ENCODE measurements at regions not wholly inside any gene's neighbourhood (a gene's known extent, or its start where the extent isn't known, plus 50 kb on each side); places are given as distances from the start of the nearest gene placed in this dataset.

DNA sequence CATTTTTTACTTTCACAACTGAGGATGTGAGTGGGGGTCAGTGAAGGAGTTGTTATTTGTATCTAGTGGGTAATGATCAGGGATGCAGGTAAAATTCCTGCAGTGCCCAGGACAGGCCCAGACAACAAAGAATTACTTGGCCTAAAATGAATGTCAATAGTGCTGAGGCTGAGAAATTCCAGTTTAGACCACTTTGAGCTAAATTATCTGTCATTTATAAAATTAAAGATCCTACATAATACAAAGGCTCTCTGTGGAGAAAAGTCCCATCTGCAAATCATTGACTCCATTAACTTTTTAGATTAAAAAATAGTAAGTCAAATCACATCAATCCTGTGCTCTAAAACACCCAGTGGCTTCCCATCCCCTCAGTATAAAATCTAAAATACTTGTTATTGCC, 130.7 kb upstream of the COL11A1 start:
- Histone ChIP-seq H3K27me3 (ENCODE audit: insufficient read depth, low read length) (no peaks in the 10 kb centered on the region), H2BK120ac (ENCODE audit: insufficient read depth, low read length, poor library complexity) (no peak overlapping the region), H3K23ac (ENCODE audit: low read length) (no peak overlapping the region), H3K9ac (ENCODE audit: low read length) (no peak overlapping the region), H4K8ac (ENCODE audit: low read depth, low read length) (no peak overlapping the region), H2BK5ac (ENCODE audit: low read depth, low read length, poor library complexity) (no peak overlapping the region), H3K4me2 (ENCODE audit: low read length) (no peak overlapping the region), H4K91ac (ENCODE audit: low read depth, low read length) (no peak overlapping the region), H3K18ac (ENCODE audit: low read length) (no peak overlapping the region), H2AK5ac (ENCODE audit: low read length) (no peak overlapping the region), H3K9me3 (ENCODE audit: insufficient read depth, low read depth, low read length) (no peaks in the 10 kb centered on the region), H3K4ac (ENCODE audit: low read depth, low read length) (no peak overlapping the region), H2AFZ (ENCODE audit: insufficient read depth, low read length, poor library complexity) (no peak overlapping the region), H3K79me2 (ENCODE audit: control insufficient read depth, insufficient read depth, low read length, poor library complexity) (no peaks in the 10 kb centered on the region), H3K79me1 (ENCODE audit: low read length) (no peaks in the 10 kb centered on the region), H3K4me1 (ENCODE audit: control insufficient read depth in 1 of 2, insufficient read depth in 2 of 2, low read length in 2 of 2) (no peaks in the 10 kb centered on the region), H4K12ac (ENCODE audit: low read depth, low read length) (no peak overlapping the region), H3K14ac (ENCODE audit: low read length) (no peak overlapping the region), H3K27ac (ENCODE audit: low read depth, low read length) (no peak overlapping the region), H3K4me3 (ENCODE audit: low read depth, low read length) (no peak overlapping the region), H2BK12ac (ENCODE audit: low read length) (no peak overlapping the region), H3K36me3 (ENCODE audit: control insufficient read depth in 1 of 2, insufficient read depth in 2 of 2, low read length in 2 of 2) (no peaks in the 10 kb centered on the region)
- DNase-seq, result no peak

DNA sequence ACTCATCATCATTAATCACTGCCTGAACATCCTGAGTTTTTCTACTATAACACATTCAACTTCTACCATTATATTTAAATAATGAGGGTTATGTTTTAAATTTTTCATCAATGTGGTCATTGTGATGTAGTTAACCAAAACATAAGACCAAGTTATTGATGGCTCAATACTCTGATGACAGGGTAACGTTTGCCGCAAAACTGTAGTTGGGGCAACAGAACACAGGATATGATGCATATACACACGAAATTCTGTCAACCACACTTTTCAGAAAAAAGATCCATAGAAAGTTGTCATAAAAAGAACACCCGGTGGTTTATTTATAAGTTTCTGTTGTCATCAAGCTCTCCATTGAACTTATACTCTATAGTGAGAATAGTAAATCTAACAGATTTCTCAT, 121.7 kb upstream of the COL11A1 start:
- Histone ChIP-seq H3K79me2 (ENCODE audit: control insufficient read depth, insufficient read depth, low read length, poor library complexity) (no peaks in the 10 kb centered on the region), H2BK5ac (ENCODE audit: low read depth, low read length, poor library complexity) (no peak overlapping the region), H3K36me3 (ENCODE audit: control insufficient read depth in 1 of 2, insufficient read depth in 2 of 2, low read length in 2 of 2) (no peaks in the 10 kb centered on the region), H3K27me3 (ENCODE audit: insufficient read depth, low read length) (no peaks in the 10 kb centered on the region), H3K4ac (ENCODE audit: low read depth, low read length) (no peak overlapping the region), H3K18ac (ENCODE audit: low read length) (no peak overlapping the region), H4K91ac (ENCODE audit: low read depth, low read length) (no peak overlapping the region), H4K8ac (ENCODE audit: low read depth, low read length) (no peak overlapping the region), H4K12ac (ENCODE audit: low read depth, low read length) (no peak overlapping the region), H2AFZ (ENCODE audit: insufficient read depth, low read length, poor library complexity) (no peak overlapping the region), H3K9me3 (ENCODE audit: insufficient read depth, low read depth, low read length) (no peaks in the 10 kb centered on the region), H3K4me3 (ENCODE audit: low read depth, low read length) (no peak overlapping the region), H3K9ac (ENCODE audit: low read length) (no peak overlapping the region), H3K14ac (ENCODE audit: low read length) (no peak overlapping the region), H2BK12ac (ENCODE audit: low read length) (no peak overlapping the region), H3K4me1 (ENCODE audit: control insufficient read depth in 1 of 2, insufficient read depth in 2 of 2, low read length in 2 of 2) (no peaks in the 10 kb centered on the region), H2BK120ac (ENCODE audit: insufficient read depth, low read length, poor library complexity) (no peak overlapping the region), H2AK5ac (ENCODE audit: low read length) (no peak overlapping the region), H3K79me1 (ENCODE audit: low read length) (no peaks in the 10 kb centered on the region), H3K23ac (ENCODE audit: low read length) (no peak overlapping the region), H3K27ac (ENCODE audit: low read depth, low read length) (no peak overlapping the region), H3K4me2 (ENCODE audit: low read length) (no peak overlapping the region)
- no CpG with 5 or more reads among the region's 4 CpGs for WGBS (ENCODE audit: extremely low coverage, insufficient coverage, insufficient read length)
- no peak for DNase-seq

DNA sequence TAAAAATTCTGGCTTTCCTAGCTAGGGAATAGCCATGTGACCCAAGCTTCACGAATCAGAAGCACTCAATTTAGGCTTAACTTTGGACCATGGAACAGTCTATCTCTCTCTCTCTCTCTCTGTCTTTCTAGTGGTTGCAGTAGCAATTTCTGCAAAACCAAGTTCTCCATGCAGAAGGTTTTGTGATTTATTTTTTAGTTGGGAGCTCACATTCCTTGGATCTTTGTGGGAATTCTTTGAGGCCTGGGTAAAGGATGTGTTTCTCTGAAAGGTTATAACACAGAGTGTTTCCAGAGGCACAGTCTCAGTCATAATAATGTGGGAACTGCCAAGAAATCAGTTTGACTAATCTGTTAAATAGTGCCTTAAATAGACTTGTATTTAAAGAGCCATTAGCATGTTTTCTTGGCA, 112.3 kb upstream of the COL11A1 start:
- no peak overlapping the region for H2BK12ac ChIP-seq (ENCODE audit: low read length)
- H2AK5ac ChIP-seq (ENCODE audit: low read length), result no peak overlapping the region
- no peak overlapping the region for H3K4me2 ChIP-seq (ENCODE audit: low read length)
- no peaks in the 10 kb centered on the region for H3K79me1 ChIP-seq (ENCODE audit: low read length)
- no peaks in the 10 kb centered on the region for H3K79me2 ChIP-seq (ENCODE audit: control insufficient read depth, insufficient read depth, low read length, poor library complexity)
- H3K9me3 ChIP-seq (ENCODE audit: insufficient read depth, low read depth, low read length), result peaks cover 2% of the 10 kb centered on the region
- no peak overlapping the region for H3K9ac ChIP-seq (ENCODE audit: low read length)
- H3K4ac ChIP-seq (ENCODE audit: low read depth, low read length), result no peak overlapping the region
- no peak overlapping the region for H2BK5ac ChIP-seq (ENCODE audit: low read depth, low read length, poor library complexity)
- no peak overlapping the region for H3K14ac ChIP-seq (ENCODE audit: low read length)
- no peak overlapping the region for H3K4me3 ChIP-seq (ENCODE audit: low read depth, low read length)
- H3K27me3 ChIP-seq (ENCODE audit: insufficient read depth, low read length), result no peaks in the 10 kb centered on the region
- no peak for DNase-seq
- H3K18ac ChIP-seq (ENCODE audit: low read length), result no peak overlapping the region
- H3K23ac ChIP-seq (ENCODE audit: low read length), result no peak overlapping the region
- H4K91ac ChIP-seq (ENCODE audit: low read depth, low read length), result no peak overlapping the region
- no CpG with 5 or more reads among the region's 1 CpG for WGBS (ENCODE audit: extremely low coverage, insufficient coverage, insufficient read length)
- H3K27ac ChIP-seq (ENCODE audit: low read depth, low read length), result no peak overlapping the region
- no peak overlapping the region for H4K12ac ChIP-seq (ENCODE audit: low read depth, low read length)
- no peaks in the 10 kb centered on the region for H3K4me1 ChIP-seq (ENCODE audit: control insufficient read depth in 1 of 2, insufficient read depth in 2 of 2, low read length in 2 of 2)
- H3K36me3 ChIP-seq (ENCODE audit: control insufficient read depth in 1 of 2, insufficient read depth in 2 of 2, low read length in 2 of 2), result no peaks in the 10 kb centered on the region
- H2BK120ac ChIP-seq (ENCODE audit: insufficient read depth, low read length, poor library complexity), result no peak overlapping the region
- no peak overlapping the region for H4K8ac ChIP-seq (ENCODE audit: low read depth, low read length)
- H2AFZ ChIP-seq (ENCODE audit: insufficient read depth, low read length, poor library complexity), result no peak overlapping the region

DNA sequence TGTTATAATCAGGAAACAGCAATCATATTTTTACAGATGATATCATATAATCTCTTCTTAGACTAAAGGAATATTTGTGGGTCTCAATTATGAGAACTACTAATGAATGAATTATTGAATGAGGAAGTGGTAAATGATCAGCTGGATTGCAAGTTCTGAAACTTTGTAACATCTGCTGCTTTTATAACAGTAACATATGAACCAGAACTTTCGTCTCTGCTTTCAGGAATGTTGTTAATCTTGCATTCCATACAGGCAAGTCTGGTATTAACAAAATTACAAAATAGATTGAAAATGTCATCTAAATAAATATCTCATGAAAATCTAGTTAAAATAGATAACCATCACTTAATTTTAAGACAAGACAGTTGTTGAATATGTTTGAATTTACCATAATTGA, 110.5 kb upstream of the COL11A1 start:
- no peak overlapping the region for H2BK120ac ChIP-seq (ENCODE audit: insufficient read depth, low read length, poor library complexity)
- H3K4me1 ChIP-seq (ENCODE audit: control insufficient read depth in 1 of 2, insufficient read depth in 2 of 2, low read length in 2 of 2), result no peaks in the 10 kb centered on the region
- no peak overlapping the region for H2BK5ac ChIP-seq (ENCODE audit: low read depth, low read length, poor library complexity)
- H3K27me3 ChIP-seq (ENCODE audit: insufficient read depth, low read length), result no peaks in the 10 kb centered on the region
- H3K79me1 ChIP-seq (ENCODE audit: low read length), result no peaks in the 10 kb centered on the region
- H2AK5ac ChIP-seq (ENCODE audit: low read length), result no peak overlapping the region
- H3K79me2 ChIP-seq (ENCODE audit: control insufficient read depth, insufficient read depth, low read length, poor library complexity), result no peaks in the 10 kb centered on the region
- H4K12ac ChIP-seq (ENCODE audit: low read depth, low read length), result no peak overlapping the region
- H4K91ac ChIP-seq (ENCODE audit: low read depth, low read length), result no peak overlapping the region
- no peak overlapping the region for H2AFZ ChIP-seq (ENCODE audit: insufficient read depth, low read length, poor library complexity)
- WGBS (ENCODE audit: extremely low coverage, insufficient coverage, insufficient read length), result no CpG with 5 or more reads among the region's 1 CpG
- H3K23ac ChIP-seq (ENCODE audit: low read length), result no peak overlapping the region
- no peak overlapping the region for H3K27ac ChIP-seq (ENCODE audit: low read depth, low read length)
- H2BK12ac ChIP-seq (ENCODE audit: low read length), result no peak overlapping the region
- no peak overlapping the region for H4K8ac ChIP-seq (ENCODE audit: low read depth, low read length)
- no peak overlapping the region for H3K4me2 ChIP-seq (ENCODE audit: low read length)
- H3K4me3 ChIP-seq (ENCODE audit: low read depth, low read length), result no peak overlapping the region
- no peaks in the 10 kb centered on the region for H3K36me3 ChIP-seq (ENCODE audit: control insufficient read depth in 1 of 2, insufficient read depth in 2 of 2, low read length in 2 of 2)
- no peaks in the 10 kb centered on the region for H3K9me3 ChIP-seq (ENCODE audit: insufficient read depth, low read depth, low read length)
- peak in 1 of 2 donors; percentile 56 for DNase-seq
- H3K18ac ChIP-seq (ENCODE audit: low read length), result no peak overlapping the region
- no peak overlapping the region for H3K14ac ChIP-seq (ENCODE audit: low read length)
- H3K4ac ChIP-seq (ENCODE audit: low read depth, low read length), result no peak overlapping the region
- H3K9ac ChIP-seq (ENCODE audit: low read length), result no peak overlapping the region

DNA sequence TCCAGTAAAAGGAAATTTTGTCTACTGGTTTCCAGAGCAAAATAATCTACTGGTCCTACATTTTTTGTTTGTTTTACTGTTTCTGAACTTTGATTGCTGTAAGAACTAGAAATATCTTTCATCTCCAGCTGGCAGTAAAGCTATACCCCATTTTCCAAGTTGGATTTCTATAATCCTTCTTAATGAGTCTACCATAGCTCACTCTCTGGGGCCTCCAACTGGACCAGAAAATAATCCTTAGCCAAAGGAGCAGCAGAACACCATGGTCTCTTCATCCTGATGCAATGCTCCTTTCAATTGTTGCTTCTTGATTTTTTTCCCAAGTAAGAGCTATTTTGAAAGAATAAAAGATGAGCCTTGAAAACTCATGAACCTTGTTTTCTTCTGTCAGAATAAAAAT, 110.0 kb upstream of the COL11A1 start:
- no peak overlapping the region for H2BK12ac ChIP-seq (ENCODE audit: low read length)
- H3K14ac ChIP-seq (ENCODE audit: low read length), result no peak overlapping the region
- no peaks in the 10 kb centered on the region for H3K36me3 ChIP-seq (ENCODE audit: control insufficient read depth in 1 of 2, insufficient read depth in 2 of 2, low read length in 2 of 2)
- H3K79me2 ChIP-seq (ENCODE audit: control insufficient read depth, insufficient read depth, low read length, poor library complexity), result no peaks in the 10 kb centered on the region
- DNase-seq, result no peak
- no peak overlapping the region for H3K9ac ChIP-seq (ENCODE audit: low read length)
- no peak overlapping the region for H2AFZ ChIP-seq (ENCODE audit: insufficient read depth, low read length, poor library complexity)
- H2BK120ac ChIP-seq (ENCODE audit: insufficient read depth, low read length, poor library complexity), result no peak overlapping the region
- no peak overlapping the region for H4K12ac ChIP-seq (ENCODE audit: low read depth, low read length)
- H3K4me3 ChIP-seq (ENCODE audit: low read depth, low read length), result no peak overlapping the region
- H2AK5ac ChIP-seq (ENCODE audit: low read length), result no peak overlapping the region
- no peaks in the 10 kb centered on the region for H3K27me3 ChIP-seq (ENCODE audit: insufficient read depth, low read length)
- H3K9me3 ChIP-seq (ENCODE audit: insufficient read depth, low read depth, low read length), result no peaks in the 10 kb centered on the region
- H2BK5ac ChIP-seq (ENCODE audit: low read depth, low read length, poor library complexity), result no peak overlapping the region
- no peak overlapping the region for H4K91ac ChIP-seq (ENCODE audit: low read depth, low read length)
- H3K4ac ChIP-seq (ENCODE audit: low read depth, low read length), result no peak overlapping the region
- no peak overlapping the region for H3K27ac ChIP-seq (ENCODE audit: low read depth, low read length)
- H3K4me2 ChIP-seq (ENCODE audit: low read length), result no peak overlapping the region
- no peak overlapping the region for H3K18ac ChIP-seq (ENCODE audit: low read length)
- no peak overlapping the region for H4K8ac ChIP-seq (ENCODE audit: low read depth, low read length)
- no peak overlapping the region for H3K23ac ChIP-seq (ENCODE audit: low read length)
- no peaks in the 10 kb centered on the region for H3K4me1 ChIP-seq (ENCODE audit: control insufficient read depth in 1 of 2, insufficient read depth in 2 of 2, low read length in 2 of 2)
- H3K79me1 ChIP-seq (ENCODE audit: low read length), result no peaks in the 10 kb centered on the region

All from trophoblast cell (in vitro differentiated cells and primary cell).